Nucleus accumbens (tissue), 56 donors: ENCODE measurements at regions not wholly inside any gene's neighbourhood (a gene's known extent, or its start where the extent isn't known, plus 50 kb on each side); places are given as distances from the start of the nearest gene placed in this dataset.

Source experiments
- DNase-seq, 56 donors: peaks; one replicate each; lab custom pipeline; 2025; lab: John Stamatoyannopoulos, UW

GRCh38 chr12:73308747-73309146 lies 1036.6 kb downstream of the TRHDE start:
- no peak for DNase-seq

- DNase-seq, result no peak
Measured at GRCh38 chr12:73321319-73321718, 1049.1 kb downstream of the TRHDE start.

GRCh38 chr12:73321776-73322175 lies 1049.6 kb downstream of the TRHDE start:
- no peak for DNase-seq

- no peak for DNase-seq
Measured at GRCh38 chr12:73330584-73331351, 1058.6 kb downstream of the TRHDE start.

- DNase-seq, result no peak
Measured at GRCh38 chr12:73341559-73342247, 1069.5 kb downstream of the TRHDE start.

- no peak for DNase-seq
Measured at GRCh38 chr12:73342733-73343132, 1070.6 kb downstream of the TRHDE start.

GRCh38 chr12:73352826-73353225 lies 1080.7 kb downstream of the TRHDE start:
- no peak for DNase-seq

- DNase-seq, result no peak
Measured at GRCh38 chr12:73361156-73361863, 1089.1 kb downstream of the TRHDE start.

- no peak for DNase-seq
Measured at GRCh38 chr12:73361864-73362230, 1089.7 kb downstream of the TRHDE start.

GRCh38 chr12:73362666-73363065 lies 1090.5 kb downstream of the TRHDE start:
- no peak for DNase-seq

- DNase-seq, result no peak
Measured at GRCh38 chr12:73372856-73373255, 1100.7 kb downstream of the TRHDE start.

- no peak for DNase-seq
Measured at GRCh38 chr12:73374360-73374759, 1102.2 kb downstream of the TRHDE start.

- DNase-seq, result no peak
Measured at GRCh38 chr12:73383584-73384222, 1111.5 kb downstream of the TRHDE start.

GRCh38 chr12:73384592-73384991 lies 1112.4 kb downstream of the TRHDE start:
- no peak for DNase-seq

- DNase-seq, result no peak
Measured at GRCh38 chr12:73390261-73390660, 1118.1 kb downstream of the TRHDE start.

- no peak for DNase-seq
Measured at GRCh38 chr12:73413051-73413450, 1124.6 kb upstream of the ATXN7L3B start.

GRCh38 chr12:73413974-73414373 lies 1123.7 kb upstream of the ATXN7L3B start:
- no peak for DNase-seq

GRCh38 chr12:73414926-73415325 lies 1122.7 kb upstream of the ATXN7L3B start:
- no peak for DNase-seq

GRCh38 chr12:73418541-73418940 lies 1119.1 kb upstream of the ATXN7L3B start:
- no peak for DNase-seq

GRCh38 chr12:73421832-73422231 lies 1115.8 kb upstream of the ATXN7L3B start:
- peak in 2 of 56 donors; percentile 1 to 5 for DNase-seq

- no peak for DNase-seq
Measured at GRCh38 chr12:73424484-73424883, 1113.2 kb upstream of the ATXN7L3B start.
